ENCODE measurements at regions not wholly inside any gene's neighbourhood (a gene's known extent, or its start where the extent isn't known, plus 50 kb on each side); places are given as distances from the start of the nearest gene placed in this dataset.

DNA sequence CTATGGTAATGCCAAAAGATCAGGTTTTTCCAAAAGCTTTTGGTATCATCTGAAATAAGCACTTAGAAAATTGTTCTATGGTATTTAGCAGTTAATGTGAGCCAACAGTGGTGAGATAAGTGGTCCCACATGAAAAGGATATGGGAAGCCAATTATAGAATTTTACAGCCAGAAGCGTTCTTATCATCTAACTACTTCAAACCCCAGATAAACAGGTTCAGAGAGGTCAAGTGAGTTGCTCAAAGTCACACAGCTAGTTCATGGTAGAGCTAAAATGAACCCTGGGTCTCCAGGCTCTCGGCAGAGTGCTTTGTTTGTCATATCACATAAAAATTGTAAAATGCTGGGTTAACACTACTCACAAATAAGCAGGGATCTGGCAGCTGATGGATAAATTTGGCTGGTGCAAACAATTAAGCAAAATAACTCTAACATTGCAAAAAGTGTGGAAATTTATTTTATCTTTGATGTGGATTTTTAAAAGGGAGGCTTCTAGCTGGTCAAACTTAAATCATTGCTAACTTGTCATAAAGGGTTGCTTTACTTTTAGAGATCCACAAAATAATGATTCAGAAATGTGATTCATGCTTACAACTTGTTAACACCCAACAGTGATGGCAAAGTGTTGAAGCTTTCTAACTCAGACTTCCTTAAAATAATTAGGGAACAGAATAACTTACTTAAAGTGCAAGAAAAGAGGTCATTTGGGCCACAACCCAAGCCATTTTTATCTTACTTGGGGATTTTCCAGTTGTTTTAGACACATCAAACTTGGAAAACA, 202.8 kb upstream of the TBC1D5 start:
- TF ChIP-seq RAD21 (IDR thresholded peaks at IDR 0.05; ENCODE audit: low read length): no peak
- TF ChIP-seq, protein P1, sequence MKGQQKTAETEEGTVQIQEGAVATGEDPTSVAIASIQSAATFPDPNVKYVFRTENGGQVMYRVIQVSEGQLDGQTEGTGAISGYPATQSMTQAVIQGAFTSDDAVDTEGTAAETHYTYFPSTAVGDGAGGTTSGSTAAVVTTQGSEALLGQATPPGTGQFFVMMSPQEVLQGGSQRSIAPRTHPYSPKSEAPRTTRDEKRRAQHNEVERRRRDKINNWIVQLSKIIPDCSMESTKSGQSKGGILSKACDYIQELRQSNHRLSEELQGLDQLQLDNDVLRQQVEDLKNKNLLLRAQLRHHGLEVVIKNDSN (IDR thresholded peaks at IDR 0.05; ENCODE audit: borderline replicate concordance, low read depth): no peak
- TF ChIP-seq, protein P2, sequence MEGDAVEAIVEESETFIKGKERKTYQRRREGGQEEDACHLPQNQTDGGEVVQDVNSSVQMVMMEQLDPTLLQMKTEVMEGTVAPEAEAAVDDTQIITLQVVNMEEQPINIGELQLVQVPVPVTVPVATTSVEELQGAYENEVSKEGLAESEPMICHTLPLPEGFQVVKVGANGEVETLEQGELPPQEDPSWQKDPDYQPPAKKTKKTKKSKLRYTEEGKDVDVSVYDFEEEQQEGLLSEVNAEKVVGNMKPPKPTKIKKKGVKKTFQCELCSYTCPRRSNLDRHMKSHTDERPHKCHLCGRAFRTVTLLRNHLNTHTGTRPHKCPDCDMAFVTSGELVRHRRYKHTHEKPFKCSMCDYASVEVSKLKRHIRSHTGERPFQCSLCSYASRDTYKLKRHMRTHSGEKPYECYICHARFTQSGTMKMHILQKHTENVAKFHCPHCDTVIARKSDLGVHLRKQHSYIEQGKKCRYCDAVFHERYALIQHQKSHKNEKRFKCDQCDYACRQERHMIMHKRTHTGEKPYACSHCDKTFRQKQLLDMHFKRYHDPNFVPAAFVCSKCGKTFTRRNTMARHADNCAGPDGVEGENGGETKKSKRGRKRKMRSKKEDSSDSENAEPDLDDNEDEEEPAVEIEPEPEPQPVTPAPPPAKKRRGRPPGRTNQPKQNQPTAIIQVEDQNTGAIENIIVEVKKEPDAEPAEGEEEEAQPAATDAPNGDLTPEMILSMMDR (IDR thresholded peaks at IDR 0.05): no peak
- TF ChIP-seq GATA2 (CRISPR knock-in tag; IDR thresholded peaks at IDR 0.05): no peak
- TF ChIP-seq YY1 (IDR thresholded peaks at IDR 0.05; ENCODE audit: low read depth): no peak
- no peak for TF ChIP-seq EP300 (IDR thresholded peaks at IDR 0.05; ENCODE audit: borderline replicate concordance in 1 of 2, low read depth in 1 of 2, low read length in 1 of 2)

Data from SK-N-SH (cell line).